Astrocyte (in vitro differentiated cells and primary cell): ENCODE measurements at regions not wholly inside any gene's neighbourhood (a gene's known extent, or its start where the extent isn't known, plus 50 kb on each side); places are given as distances from the start of the nearest gene placed in this dataset.

Source experiments
- DNase-seq: peaks from one replicate; pipeline ENCODE4 v3.0.0-alpha.2; 2010; ENCODE audit warnings: low read depth
- FAIRE-seq: peaks from 2 replicates; lab custom pipeline; 2011; peaks lifted over from hg19 to GRCh38; lab: Jason Lieb, UNC
- H2AFZ ChIP-seq: 2 replicates; pipeline ENCODE4 v1.6.0; 2012; ENCODE audit warnings: low read depth, low read length, inconsistent platforms
- H3K27ac ChIP-seq: 2 replicates; pipeline ENCODE4 v1.5.1; 2011; ENCODE audit warnings: low read depth, low read length, inconsistent platforms
- H3K27me3 ChIP-seq: 2 replicates; pipeline ENCODE4 v1.6.0; 2011; ENCODE audit warnings: low read length, inconsistent platforms; ENCODE audit not compliant: insufficient read depth
- H3K36me3 ChIP-seq: 2 replicates; pipeline ENCODE4 v1.5.1; 2011; ENCODE audit warnings: low read length, inconsistent platforms; ENCODE audit not compliant: insufficient read depth
- H3K4me1 ChIP-seq: 2 replicates; pipeline ENCODE4 v1.5.1; 2011; ENCODE audit warnings: low read length, inconsistent platforms; ENCODE audit not compliant: insufficient read depth
- H3K4me2 ChIP-seq: 2 replicates; pipeline ENCODE4 v1.6.0; 2012; ENCODE audit warnings: low read length, inconsistent platforms
- H3K4me3 ChIP-seq: 2 replicates; pipeline ENCODE4 v1.5.1; 2011; ENCODE audit warnings: low read depth, mild to moderate bottlenecking, low read length, inconsistent platforms; ENCODE audit not compliant: insufficient read depth
- H3K79me2 ChIP-seq: 2 replicates; pipeline ENCODE4 v1.6.0; 2012; ENCODE audit warnings: mild to moderate bottlenecking, low read length, inconsistent platforms; ENCODE audit not compliant: insufficient read depth
- H3K9ac ChIP-seq: 2 replicates; pipeline ENCODE4 v1.6.0; 2012; ENCODE audit warnings: mild to moderate bottlenecking, low read length, inconsistent platforms
- H3K9me3 ChIP-seq: 2 replicates; pipeline ENCODE4 v1.5.1; 2012; ENCODE audit warnings: low read depth, mild to moderate bottlenecking, low read length, inconsistent platforms; ENCODE audit not compliant: insufficient read depth
- H4K20me1 ChIP-seq: 2 replicates; pipeline ENCODE4 v1.6.0; 2012; ENCODE audit warnings: low read length, inconsistent platforms; ENCODE audit not compliant: insufficient read depth
- H3K27ac Mint-ChIP-seq: one replicate; pipeline ENCODE4 v1.8.0; 2021; ENCODE audit warnings: mild to moderate bottlenecking, mixed read lengths; ENCODE audit not compliant: unreplicated experiment
- H3K27me3 Mint-ChIP-seq: one replicate; pipeline ENCODE4 v1.8.0; 2021; ENCODE audit warnings: low read depth, mixed read lengths; ENCODE audit not compliant: unreplicated experiment
- H3K36me3 Mint-ChIP-seq: one replicate; pipeline ENCODE4 v1.8.0; 2021; ENCODE audit warnings: low read depth, mixed read lengths; ENCODE audit not compliant: unreplicated experiment
- H3K4me1 Mint-ChIP-seq: one replicate; pipeline ENCODE4 v1.8.0; 2021; ENCODE audit warnings: low read depth, mixed read lengths; ENCODE audit not compliant: unreplicated experiment
- H3K4me3 Mint-ChIP-seq: one replicate; pipeline ENCODE4 v1.8.0; 2021; ENCODE audit warnings: mild to moderate bottlenecking, moderate library complexity, mixed read lengths; ENCODE audit not compliant: unreplicated experiment
- H3K9me3 Mint-ChIP-seq: one replicate; pipeline ENCODE4 v1.8.0; 2021; ENCODE audit warnings: mild to moderate bottlenecking, mixed read lengths; ENCODE audit not compliant: unreplicated experiment
- CTCF ChIP-seq: IDR thresholded peaks from 2 replicates; pipeline ENCODE4 v1.5.1; 2011; ENCODE audit warnings: low read depth, mild to moderate bottlenecking, inconsistent platforms, low read length, moderate library complexity; ENCODE audit not compliant: insufficient read depth
- EZH2 ChIP-seq: IDR thresholded peaks from 2 replicates; pipeline ENCODE4 v1.6.1; 2012; ENCODE audit warnings: mild to moderate bottlenecking, low read length, inconsistent platforms; ENCODE audit not compliant: insufficient read depth

- H3K4me1 ChIP-seq = no peaks in the 10 kb centered on the region
- no peak overlapping the region for H3K4me3 Mint-ChIP-seq
- no peaks in the 10 kb centered on the region for H3K36me3 Mint-ChIP-seq
- H3K27me3 Mint-ChIP-seq = peaks cover 14% of the 10 kb centered on the region
- H3K9me3 Mint-ChIP-seq = no peaks in the 10 kb centered on the region
- no peak overlapping the region for H2AFZ ChIP-seq
- no peaks in the 10 kb centered on the region for H3K9me3 ChIP-seq
- no peak overlapping the region for H3K27ac Mint-ChIP-seq
- no peaks in the 10 kb centered on the region for H3K36me3 ChIP-seq
- peaks cover 5% of the 10 kb centered on the region for H3K4me1 Mint-ChIP-seq
- H3K27me3 ChIP-seq = no peaks in the 10 kb centered on the region
- FAIRE-seq (no peak), DNase-seq (no peak)
- no peak overlapping the region for H3K27ac ChIP-seq
- no peaks in the 10 kb centered on the region for H3K79me2 ChIP-seq
- no peak overlapping the region for H3K4me2 ChIP-seq
- no peak for TF ChIP-seq EZH2
- TF ChIP-seq CTCF = no peak
- no peaks in the 10 kb centered on the region for H4K20me1 ChIP-seq
- no peak overlapping the region for H3K4me3 ChIP-seq
- no peak overlapping the region for H3K9ac ChIP-seq
Measured at GRCh38 chr10:6699336-6699735, 119.3 kb upstream of the PRKCQ start.

GRCh38 chr10:6695519-6695918 lies 115.4 kb upstream of the PRKCQ start:
- Mint-ChIP-seq H3K4me1 (peaks cover 5% of the 10 kb centered on the region), H3K4me3 (no peak overlapping the region), H3K36me3 (no peaks in the 10 kb centered on the region), H3K27me3 (peaks cover 4% of the 10 kb centered on the region), H3K27ac (no peak overlapping the region), H3K9me3 (no peaks in the 10 kb centered on the region)
- Histone ChIP-seq H3K36me3 (no peaks in the 10 kb centered on the region), H3K4me2 (no peak overlapping the region), H3K9me3 (no peaks in the 10 kb centered on the region), H2AFZ (no peak overlapping the region), H3K9ac (no peak overlapping the region), H3K27me3 (no peaks in the 10 kb centered on the region), H3K27ac (no peak overlapping the region), H4K20me1 (no peaks in the 10 kb centered on the region), H3K79me2 (no peaks in the 10 kb centered on the region), H3K4me1 (no peaks in the 10 kb centered on the region), H3K4me3 (no peak overlapping the region)
- FAIRE-seq (no peak), DNase-seq (no peak)
- TF ChIP-seq EZH2 (no peak), CTCF (no peak)

- Histone ChIP-seq H4K20me1 (no peaks in the 10 kb centered on the region), H3K9ac (no peak overlapping the region), H3K36me3 (no peaks in the 10 kb centered on the region), H2AFZ (no peak overlapping the region), H3K27me3 (no peaks in the 10 kb centered on the region), H3K79me2 (no peaks in the 10 kb centered on the region), H3K4me2 (no peak overlapping the region), H3K4me3 (no peak overlapping the region), H3K4me1 (no peaks in the 10 kb centered on the region), H3K9me3 (no peaks in the 10 kb centered on the region), H3K27ac (no peak overlapping the region)
- H3K27me3 Mint-ChIP-seq = peaks cover 4% of the 10 kb centered on the region
- peaks cover 5% of the 10 kb centered on the region for H3K4me1 Mint-ChIP-seq
- peak; percentile 3 for DNase-seq
- no peak overlapping the region for H3K27ac Mint-ChIP-seq
- no peaks in the 10 kb centered on the region for H3K36me3 Mint-ChIP-seq
- H3K4me3 Mint-ChIP-seq = no peak overlapping the region
- H3K9me3 Mint-ChIP-seq = no peaks in the 10 kb centered on the region
- no peak for FAIRE-seq
- TF ChIP-seq EZH2 (no peak), CTCF (no peak)
Measured at GRCh38 chr10:6694447-6695140, 114.5 kb upstream of the PRKCQ start.
